ENCODE measurements at regions not wholly inside any gene's neighbourhood (a gene's known extent, or its start where the extent isn't known, plus 50 kb on each side); places are given as distances from the start of the nearest gene placed in this dataset.

DNA sequence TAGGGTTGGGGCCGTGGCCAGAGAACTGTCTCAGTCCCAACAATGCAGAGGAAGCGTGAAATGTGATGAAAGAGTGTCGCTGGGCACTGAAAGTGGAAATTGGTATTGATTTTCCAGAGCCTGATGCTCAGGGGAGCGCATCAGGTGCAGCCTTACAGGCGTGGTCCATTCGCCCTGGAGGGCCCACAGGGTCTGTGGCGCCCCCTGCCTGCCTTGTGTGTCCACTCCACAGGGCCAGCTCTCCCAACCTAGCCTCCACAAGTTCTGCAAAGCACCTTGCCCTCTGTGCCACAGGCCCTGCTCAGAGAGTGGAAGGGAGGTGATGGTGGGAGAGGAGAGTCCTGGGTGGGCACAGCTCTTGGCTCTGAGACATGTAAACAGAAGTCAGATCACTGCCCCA, 54.9 kb upstream of the LMO1 start:
- BruUV-seq (replicated peaks), result no TSS peak
- ATAC-seq, result peak; percentile 68

GRCh38 chr11:8317159-8317558, 53.5 kb upstream of the LMO1 start:
- Histone ChIP-seq H3K4me1 (ENCODE audit: insufficient read depth, low read length) (no peaks in the 10 kb centered on the region), H3K9me3 (ENCODE audit: low read length) (no peaks in the 10 kb centered on the region), H2AFZ (ENCODE audit: low read length) (no peak overlapping the region), H3K36me3 (replicated peaks in 1 of 2; ENCODE audit: control insufficient read depth in 1 of 2, insufficient read depth in 2 of 2, low read length in 2 of 2) (no peaks in the 10 kb centered on the region), H3K79me2 (ENCODE audit: insufficient read depth, low read length) (no peaks in the 10 kb centered on the region), H4K20me1 (ENCODE audit: insufficient read depth, low read length) (no peaks in the 10 kb centered on the region), H3K27me3 (ENCODE audit: control insufficient read depth in 1 of 2, insufficient read depth in 2 of 2, low read length in 2 of 2) (peaks cover 3 to 25% of the 10 kb centered on the region in 2 experiments; a peak in 4 of 5 replicates), H3K27ac (ENCODE audit: extremely low read length, insufficient read depth, low read length) (no peak overlapping the region), H3K9ac (ENCODE audit: insufficient read depth, low read depth, low read length) (no peak overlapping the region), H3K4me3 (replicated peaks in 1 of 3; ENCODE audit: insufficient read depth in 1 of 3, low read depth in 2 of 3, low read length in 3 of 3) (no peak overlapping the region), H3K4me2 (ENCODE audit: low read depth, low read length) (no peak overlapping the region)
- no TSS peak for BruUV-seq (replicated peaks)
- FAIRE-seq (no peak), ATAC-seq (no peak), DNase-seq (ENCODE audit: low spot score) (no peak)
- ChIA-PET POLR2A (no interaction called here), CTCF (ENCODE audit: low intra/inter-chr PET ratio, low total read pairs) (no interaction called here)
- WGBS (ENCODE audit: low lambda C conversion rate), result 6% methylated on average over 2 of the region's 2 CpGs
- intact Hi-C loops (cut with micrococcal nuclease; ENCODE audit: unreplicated experiment), result no loop called here
- in situ Hi-C loops (cut with HindIII; ENCODE audit: extremely low pct_ligation_motif_present, low pct_unique_long_range_greater_than_20kb), result no loop called here
- TF ChIP-seq HOXA7 (CRISPR knock-in tag; IDR thresholded peaks at IDR 0.05) (no peak), ZBTB46 (CRISPR knock-in tag; IDR thresholded peaks at IDR 0.05; ENCODE audit: borderline replicate concordance) (no peak), ZNF253 (CRISPR knock-in tag; IDR thresholded peaks at IDR 0.05; ENCODE audit: borderline replicate concordance) (no peak), AKAP8 (CRISPR knock-in tag; IDR thresholded peaks at IDR 0.05) (no peak), ZNF30 (CRISPR knock-in tag; IDR thresholded peaks at IDR 0.05) (no peak), CBX2 (IDR thresholded peaks at IDR 0.05; ENCODE audit: low read depth, low read length) (no peak), CBX2 (CRISPR knock-in tag; IDR thresholded peaks at IDR 0.05; ENCODE audit: low read depth) (no peak), ZNF484 (CRISPR knock-in tag; IDR thresholded peaks at IDR 0.05; ENCODE audit: borderline replicate concordance, low read depth) (no peak), KMT2A (CRISPR knock-in tag; IDR thresholded peaks at IDR 0.05) (no peak), ZNF264 (CRISPR knock-in tag; IDR thresholded peaks at IDR 0.05) (no peak)

More for the DNA sequence above, 54.9 kb upstream of the LMO1 start:
- peaks cover 3 to 24% of the 10 kb centered on the region in 2 experiments; a peak in 4 of 5 replicates for H3K27me3 ChIP-seq (ENCODE audit: control insufficient read depth in 1 of 2, insufficient read depth in 2 of 2, low read length in 2 of 2)
- ChIA-PET POLR2A (no interaction called here), CTCF (ENCODE audit: low intra/inter-chr PET ratio, low total read pairs) (no interaction called here)
- no peak overlapping the region for H3K9ac ChIP-seq (ENCODE audit: insufficient read depth, low read depth, low read length)
- H3K36me3 ChIP-seq (replicated peaks in 1 of 2; ENCODE audit: control insufficient read depth in 1 of 2, insufficient read depth in 2 of 2, low read length in 2 of 2), result no peaks in the 10 kb centered on the region
- no peak overlapping the region for H3K4me3 ChIP-seq (replicated peaks in 1 of 3; ENCODE audit: insufficient read depth in 1 of 3, low read depth in 2 of 3, low read length in 3 of 3)
- H2AFZ ChIP-seq (ENCODE audit: low read length), result no peak overlapping the region
- H3K79me2 ChIP-seq (ENCODE audit: insufficient read depth, low read length), result no peaks in the 10 kb centered on the region
- intact Hi-C loops (cut with micrococcal nuclease; ENCODE audit: unreplicated experiment) (no loop called here), in situ Hi-C loops (cut with HindIII; ENCODE audit: extremely low pct_ligation_motif_present, low pct_unique_long_range_greater_than_20kb) (no loop called here)
- H4K20me1 ChIP-seq (ENCODE audit: insufficient read depth, low read length), result no peaks in the 10 kb centered on the region
- 21% methylated on average over 7 of the region's 7 CpGs for WGBS (ENCODE audit: low lambda C conversion rate)
- no peak overlapping the region for H3K27ac ChIP-seq (ENCODE audit: extremely low read length, insufficient read depth, low read length)
- H3K4me1 ChIP-seq (ENCODE audit: insufficient read depth, low read length), result no peaks in the 10 kb centered on the region
- FAIRE-seq, result no peak
- DNase-seq (ENCODE audit: low spot score), result no peak
- H3K9me3 ChIP-seq (ENCODE audit: low read length), result no peaks in the 10 kb centered on the region
- TF ChIP-seq XBP1 (CRISPR knock-in tag; IDR thresholded peaks at IDR 0.05) (no peak), STAG1 (CRISPR knock-in tag; IDR thresholded peaks at IDR 0.05) (peak; percentile 37), CTCF (CRISPR knock-in tag; IDR thresholded peaks at IDR 0.05) (peak; percentile 55), SP4 (CRISPR knock-in tag; IDR thresholded peaks at IDR 0.05) (no peak), HMG20B (CRISPR knock-in tag; conservative IDR thresholded peaks at IDR 0.05) (no peak)
- H3K4me2 ChIP-seq (ENCODE audit: low read depth, low read length), result no peak overlapping the region

All from HepG2 (cell line).